ENCODE measurements at regions not wholly inside any gene's neighbourhood (a gene's known extent, or its start where the extent isn't known, plus 50 kb on each side); places are given as distances from the start of the nearest gene placed in this dataset.

- Histone ChIP-seq H3K27ac (ENCODE audit: low read depth, low read length) (no peak overlapping the region), H3K18ac (ENCODE audit: extremely low read depth, low read length) (no peak overlapping the region), H3K27me3 (replicated peaks in 1 of 4; ENCODE audit: control insufficient read depth in 3 of 4, extremely low read depth in 1 of 4, insufficient read depth in 3 of 4, low read length in 3 of 4) (no peaks in the 10 kb centered on the region), H2BK12ac (ENCODE audit: low read depth, low read length) (no peak overlapping the region), H4K8ac (ENCODE audit: extremely low read depth, insufficient read depth, low read length) (no peak overlapping the region), H2AFZ (ENCODE audit: low read length) (no peak overlapping the region), H3K79me2 (ENCODE audit: control insufficient read depth in 1 of 2, insufficient read depth in 2 of 2, low read length in 2 of 2) (no peaks in the 10 kb centered on the region), H3K4ac (replicated peaks; ENCODE audit: insufficient read length, low read depth, low read length) (no peak overlapping the region), H3K4me2 (ENCODE audit: insufficient read depth in 1 of 2, low read depth in 2 of 2, low read length in 2 of 2) (no peak overlapping the region), H3K36me3 (ENCODE audit: control insufficient read depth in 2 of 4, insufficient read depth in 4 of 4, low read length in 3 of 4) (no peaks in the 10 kb centered on the region), H3K14ac (ENCODE audit: insufficient read length) (no peak overlapping the region), H3K23ac (ENCODE audit: insufficient read length) (no peak overlapping the region), H4K91ac (replicated peaks; ENCODE audit: insufficient read length, low read length) (no peak overlapping the region), H3K23me2 (ENCODE audit: low read depth, low read length) (no peaks in the 10 kb centered on the region), H2BK15ac (ENCODE audit: low read length) (no peak overlapping the region), H2BK5ac (ENCODE audit: low read depth, low read length) (no peak overlapping the region), H2AK5ac (ENCODE audit: low read depth, low read length) (no peak overlapping the region), H4K20me1 (replicated peaks in 1 of 2; ENCODE audit: control insufficient read depth in 1 of 2, insufficient read depth in 2 of 2, low read length in 2 of 2) (no peaks in the 10 kb centered on the region), H3K79me1 (ENCODE audit: low read depth, low read length) (no peaks in the 10 kb centered on the region), H3K4me1 (replicated peaks in 1 of 4; ENCODE audit: control insufficient read depth in 3 of 4, insufficient read depth in 4 of 4, low read length in 3 of 4) (no peaks in the 10 kb centered on the region), H3K9me3 (ENCODE audit: insufficient read depth in 2 of 2, low read depth in 1 of 2, low read length in 1 of 2) (no peaks in the 10 kb centered on the region), H2BK20ac (ENCODE audit: low read length) (no peak overlapping the region), H4K5ac (ENCODE audit: insufficient read length, low read depth, low read length) (no peak overlapping the region), H2BK120ac (replicated peaks; ENCODE audit: low read depth, low read length) (no peak overlapping the region), H3K56ac (replicated peaks; ENCODE audit: insufficient read length, low read depth, low read length) (no peak overlapping the region), H3K4me3 (ENCODE audit: extremely low read depth in 1 of 4, insufficient read depth in 2 of 4, low read depth in 3 of 4, low read length in 4 of 4) (no peak overlapping the region), H3K9ac (replicated peaks in 1 of 4; ENCODE audit: extremely low read depth in 1 of 4, low read depth in 3 of 4, low read length in 3 of 4) (no peak overlapping the region)
- FAIRE-seq (no peak), DNase-seq (ENCODE audit: low read depth in 1 of 2, low spot score in 2 of 2) (no peak)
- ChIA-PET CTCF (ENCODE audit: partially characterized antibody) (no interaction called here), POLR2A (ENCODE audit: partially characterized antibody) (no interaction called here)
- no peak for TF ChIP-seq ATF3 (IDR thresholded peaks at IDR 0.05; ENCODE audit: insufficient read depth, low read depth, low read length)
- no peak for TF ChIP-seq MAFK (IDR thresholded peaks at IDR 0.05; ENCODE audit: low read depth, low read length)
- no peak for TF ChIP-seq CTBP2 (IDR thresholded peaks at IDR 0.05; ENCODE audit: borderline replicate concordance, insufficient read depth, insufficient read length, low read length)
- TF ChIP-seq BRCA1 (IDR thresholded peaks at IDR 0.05; ENCODE audit: low read depth, low read length) = no peak
- TF ChIP-seq SIN3A (conservative IDR thresholded peaks at IDR 0.05 in 1 of 2, IDR thresholded peaks at IDR 0.05 in 1 of 2; ENCODE audit: low read depth in 1 of 2, low read length in 2 of 2) = no peak
- 93% methylated on average over 1 of the region's 1 CpG; no CpG with 5 or more reads in 1 of the 2 experiments for WGBS, 2 experiments (ENCODE audit: extremely low coverage in 1 of 2, insufficient coverage in 1 of 2, insufficient read length in 1 of 2, insufficient replicate concordance in 2 of 2, low coverage in 1 of 2, low lambda C conversion rate in 2 of 2, missing lambda C conversion rate in 1 of 2)
These were observed 238.0 kb upstream of the PITX2 start for GRCh38 chr4:110860901-110861300.
